H1 (cell line): ENCODE measurements at regions not wholly inside any gene's neighbourhood (a gene's known extent, or its start where the extent isn't known, plus 50 kb on each side); places are given as distances from the start of the nearest gene placed in this dataset.

Experiments used
- ATF3 ChIP-seq: IDR thresholded peaks from 2 replicates; pipeline ENCODE4 v1.6.1; 2011; ENCODE audit warnings: low read depth, mild to moderate bottlenecking, low read length; ENCODE audit not compliant: insufficient read depth
- CTCF ChIP-seq, 3 experiments: IDR thresholded peaks; 1 replicate in 2 of 3; 2 replicates in 1 of 3; pipeline versions ENCODE4 v1.5.1 to v1.6.1; 2011; ENCODE audit warnings: low read length in 3 of 3, mild to moderate bottlenecking in 3 of 3, inconsistent platforms in 2 of 3, low read depth in 1 of 3, moderate library complexity in 1 of 3; ENCODE audit not compliant: insufficient read depth in 1 of 3; ENCODE audit errors: control extremely low read depth in 1 of 3
- EZH2 ChIP-seq: fragments of 200-600 bp; sonication (generic); IDR thresholded peaks from 2 replicates; pipeline ENCODE4 v1.7.1; 2012; ENCODE audit warnings: low read depth, mild to moderate bottlenecking, moderate library complexity, low read length, inconsistent platforms; ENCODE audit not compliant: severe bottlenecking
- GABPA ChIP-seq: IDR thresholded peaks from 2 replicates; pipeline ENCODE4 v1.6.1; 2011; ENCODE audit warnings: mild to moderate bottlenecking, low read length, moderate library complexity, borderline replicate concordance; ENCODE audit not compliant: insufficient read depth
- HDAC2 ChIP-seq, 2 experiments: fragments of 300-600 bp in 1 of 2; sonication (generic) in 1 of 2; IDR thresholded peaks; 2 replicates each; pipeline ENCODE4 v1.6.1; 2011 to 2012; ENCODE audit warnings: low read depth in 2 of 2, low read length in 2 of 2, mild to moderate bottlenecking in 2 of 2, moderate library complexity in 2 of 2, borderline replicate concordance in 1 of 2, inconsistent platforms in 1 of 2
- HDAC6 ChIP-seq: IDR thresholded peaks from one replicate; pipeline ENCODE4 v1.7.1; 2012; ENCODE audit warnings: low read depth, mild to moderate bottlenecking, inconsistent platforms, low read length, moderate library complexity
- POLR2A ChIP-seq, 2 experiments: IDR thresholded peaks; 1 replicate in 1 of 2; 2 replicates in 1 of 2; pipeline ENCODE4 v1.6.1; 2011; ENCODE audit warnings: low read depth in 2 of 2, low read length in 2 of 2, mild to moderate bottlenecking in 2 of 2; ENCODE audit errors: control extremely low read depth in 1 of 2
- POLR2AphosphoS5 ChIP-seq: IDR thresholded peaks from 2 replicates; pipeline ENCODE4 v1.6.1; 2011; ENCODE audit warnings: low read depth, low read length
- SIN3A ChIP-seq, 2 experiments: IDR thresholded peaks in 1 of 2; conservative IDR thresholded peaks in 1 of 2; 2 replicates each; pipeline ENCODE4 v1.6.1; 2011 to 2012; ENCODE audit warnings: low read length in 2 of 2, improper control_type of control experiment in 1 of 2, low read depth in 1 of 2, mild to moderate bottlenecking in 1 of 2
- SP1 ChIP-seq: IDR thresholded peaks from 2 replicates; pipeline ENCODE4 v1.6.1; 2011; ENCODE audit warnings: low read depth, low read length
- TCF12 ChIP-seq: IDR thresholded peaks from 2 replicates; pipeline ENCODE4 v1.6.1; 2011; ENCODE audit warnings: low read depth, mild to moderate bottlenecking, low read length
- USF2 ChIP-seq: IDR thresholded peaks from 2 replicates; pipeline ENCODE4 v1.6.1; 2011; ENCODE audit warnings: low read length, improper control_type of control experiment
- YY1 ChIP-seq: IDR thresholded peaks from 2 replicates; pipeline ENCODE4 v1.6.1; 2011; ENCODE audit warnings: low read depth, mild to moderate bottlenecking, low read length
- ZNF274 ChIP-seq: IDR thresholded peaks from 2 replicates; pipeline ENCODE4 v1.7.0; 2012; ENCODE audit warnings: low read length, borderline replicate concordance; ENCODE audit errors: extremely low read depth

GRCh38 chr3:74287557-74287956, 326.9 kb downstream of the CNTN3 start:
- TF ChIP-seq CTCF (IDR thresholded peaks at IDR 0.05; ENCODE audit: control extremely low read depth in 1 of 3, insufficient read depth in 1 of 3, low read depth in 1 of 3, low read length in 3 of 3) = no peak
- TF ChIP-seq ZNF274 = no peak
- no peak for TF ChIP-seq SP1
- no peak for TF ChIP-seq ATF3
- no peak for TF ChIP-seq HDAC6
- no peak for TF ChIP-seq GABPA
- TF ChIP-seq POLR2AphosphoS5 = no peak
- no peak for TF ChIP-seq POLR2A (IDR thresholded peaks at IDR 0.05; ENCODE audit: control extremely low read depth in 1 of 2, low read depth in 2 of 2, low read length in 2 of 2)
- TF ChIP-seq HDAC2 (IDR thresholded peaks at IDR 0.05; ENCODE audit: borderline replicate concordance in 1 of 2, low read depth in 2 of 2, low read length in 2 of 2) = no peak
- no peak for TF ChIP-seq TCF12
- no peak for TF ChIP-seq EZH2
- TF ChIP-seq SIN3A (conservative IDR thresholded peaks at IDR 0.05 in 1 of 2, IDR thresholded peaks at IDR 0.05 in 1 of 2; ENCODE audit: low read depth in 1 of 2, low read length in 2 of 2) = no peak
- TF ChIP-seq YY1 = no peak
- no peak for TF ChIP-seq USF2
